ENCODE measurements at regions not wholly inside any gene's neighbourhood (a gene's known extent, or its start where the extent isn't known, plus 50 kb on each side); places are given as distances from the start of the nearest gene placed in this dataset.

DNA sequence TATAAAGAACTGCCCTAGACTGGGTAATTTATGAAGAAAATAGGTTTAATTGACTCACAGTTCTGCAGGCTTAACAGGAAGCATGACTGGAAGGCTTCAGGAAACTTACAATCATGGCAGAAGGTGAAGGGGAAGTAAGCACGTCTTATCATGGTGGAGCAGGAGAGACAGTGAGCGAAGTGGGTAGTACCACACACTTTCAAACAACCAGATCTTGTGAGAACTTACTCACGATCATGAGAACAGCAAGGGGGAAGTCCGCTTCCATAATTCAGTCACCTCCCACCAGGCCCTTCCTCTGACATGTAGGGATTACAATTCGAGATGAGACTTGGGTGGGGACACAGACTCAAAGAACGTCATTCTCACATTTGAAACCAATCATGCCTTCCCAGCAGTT lies 260.1 kb upstream of the FAM98A start:
- TF ChIP-seq, protein P1, sequence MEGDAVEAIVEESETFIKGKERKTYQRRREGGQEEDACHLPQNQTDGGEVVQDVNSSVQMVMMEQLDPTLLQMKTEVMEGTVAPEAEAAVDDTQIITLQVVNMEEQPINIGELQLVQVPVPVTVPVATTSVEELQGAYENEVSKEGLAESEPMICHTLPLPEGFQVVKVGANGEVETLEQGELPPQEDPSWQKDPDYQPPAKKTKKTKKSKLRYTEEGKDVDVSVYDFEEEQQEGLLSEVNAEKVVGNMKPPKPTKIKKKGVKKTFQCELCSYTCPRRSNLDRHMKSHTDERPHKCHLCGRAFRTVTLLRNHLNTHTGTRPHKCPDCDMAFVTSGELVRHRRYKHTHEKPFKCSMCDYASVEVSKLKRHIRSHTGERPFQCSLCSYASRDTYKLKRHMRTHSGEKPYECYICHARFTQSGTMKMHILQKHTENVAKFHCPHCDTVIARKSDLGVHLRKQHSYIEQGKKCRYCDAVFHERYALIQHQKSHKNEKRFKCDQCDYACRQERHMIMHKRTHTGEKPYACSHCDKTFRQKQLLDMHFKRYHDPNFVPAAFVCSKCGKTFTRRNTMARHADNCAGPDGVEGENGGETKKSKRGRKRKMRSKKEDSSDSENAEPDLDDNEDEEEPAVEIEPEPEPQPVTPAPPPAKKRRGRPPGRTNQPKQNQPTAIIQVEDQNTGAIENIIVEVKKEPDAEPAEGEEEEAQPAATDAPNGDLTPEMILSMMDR (conservative IDR thresholded peaks at IDR 0.05; ENCODE audit: low read length): no peak
- TF ChIP-seq EZH2phosphoT487 (IDR thresholded peaks at IDR 0.05; ENCODE audit: borderline replicate concordance, low read depth, low read length): no peak

Measured in OCI-LY7 (cell line).